H7 (cell line): ENCODE measurements at regions not wholly inside any gene's neighbourhood (a gene's known extent, or its start where the extent isn't known, plus 50 kb on each side); places are given as distances from the start of the nearest gene placed in this dataset.
"Not testable (repeated sequence)": the region's sequence is repeated elsewhere in the genome, so short reads cannot be mapped to it uniquely, and the experiment has no call there.

ENCODE experiments used
- DNase-seq: peaks from one replicate; pipeline ENCODE4 v3.0.0; 2012
- H3K27me3 ChIP-seq: 2 replicates; pipeline ENCODE4 v1.6.0; 2011; ENCODE audit warnings: mild to moderate bottlenecking, low read length; ENCODE audit not compliant: control insufficient read depth, insufficient read depth
- H3K36me3 ChIP-seq: replicated peaks from 2 replicates; pipeline ENCODE4 v1.5.1; 2011; ENCODE audit warnings: low read length; ENCODE audit not compliant: control insufficient read depth, insufficient read depth
- H3K4me3 ChIP-seq: 2 replicates; pipeline ENCODE4 v1.5.1; 2011; ENCODE audit warnings: low read depth, mild to moderate bottlenecking, control low read depth, low read length, moderate library complexity; ENCODE audit not compliant: insufficient read depth

DNA sequence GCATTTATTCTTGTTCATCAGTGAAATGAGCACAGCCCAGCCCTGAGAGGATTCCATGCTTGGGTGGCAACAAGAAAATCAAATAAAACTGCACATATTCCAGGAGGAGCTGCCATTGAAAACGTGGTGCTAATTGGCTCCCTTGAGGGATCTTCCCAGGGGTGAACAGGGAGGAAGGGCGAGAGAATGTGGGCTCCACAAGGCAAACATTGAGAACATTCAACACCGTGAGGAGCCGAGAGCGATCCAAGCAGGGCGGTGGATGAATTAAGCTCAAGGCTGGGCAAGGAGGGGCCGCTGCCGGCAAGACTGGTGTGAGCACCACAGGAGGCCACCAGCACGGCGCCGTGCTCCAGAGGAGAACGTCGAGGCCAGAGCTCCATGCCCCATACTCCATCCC, 166.9 kb downstream of the C16orf95 start:
- DNase-seq = no peak
- Histone ChIP-seq H3K27me3 (no peaks in the 10 kb centered on the region; the same call in 1 of the 2 replicates), H3K4me3 (no peak overlapping the region), H3K36me3 (no peaks in the 10 kb centered on the region)

DNA sequence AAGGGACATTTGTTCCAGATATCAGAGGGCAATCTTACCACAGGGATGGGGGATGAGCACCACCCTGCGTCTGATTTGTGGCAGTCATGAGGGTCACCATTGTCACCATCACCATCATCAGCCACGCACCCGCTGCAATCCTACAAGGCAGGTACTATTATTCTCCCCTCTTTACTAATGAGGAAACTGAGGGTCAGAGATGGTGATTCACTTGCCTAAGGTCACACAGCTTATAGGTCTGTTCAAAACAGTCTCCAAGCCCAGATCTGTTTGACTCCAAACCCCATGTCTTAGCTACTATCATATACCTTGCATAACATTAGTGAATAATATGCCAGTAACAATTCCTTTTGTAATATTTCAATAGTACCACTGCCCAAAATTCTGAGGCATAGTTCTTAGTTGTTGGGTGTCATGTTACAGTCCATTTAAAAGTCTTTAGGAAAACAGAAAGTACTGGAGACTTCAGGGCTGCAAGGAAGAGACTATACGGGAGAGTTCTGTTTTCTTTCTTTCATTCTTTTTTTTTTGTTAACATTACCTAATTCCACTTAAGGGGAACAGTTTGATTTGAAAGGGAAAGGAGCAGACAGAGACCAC, 166.4 kb downstream of the C16orf95 start:
- no peaks in the 10 kb centered on the region; the same call in 1 of the 2 replicates for H3K27me3 ChIP-seq
- no peak for DNase-seq
- H3K36me3 ChIP-seq = no peaks in the 10 kb centered on the region
- no peak overlapping the region for H3K4me3 ChIP-seq

DNA sequence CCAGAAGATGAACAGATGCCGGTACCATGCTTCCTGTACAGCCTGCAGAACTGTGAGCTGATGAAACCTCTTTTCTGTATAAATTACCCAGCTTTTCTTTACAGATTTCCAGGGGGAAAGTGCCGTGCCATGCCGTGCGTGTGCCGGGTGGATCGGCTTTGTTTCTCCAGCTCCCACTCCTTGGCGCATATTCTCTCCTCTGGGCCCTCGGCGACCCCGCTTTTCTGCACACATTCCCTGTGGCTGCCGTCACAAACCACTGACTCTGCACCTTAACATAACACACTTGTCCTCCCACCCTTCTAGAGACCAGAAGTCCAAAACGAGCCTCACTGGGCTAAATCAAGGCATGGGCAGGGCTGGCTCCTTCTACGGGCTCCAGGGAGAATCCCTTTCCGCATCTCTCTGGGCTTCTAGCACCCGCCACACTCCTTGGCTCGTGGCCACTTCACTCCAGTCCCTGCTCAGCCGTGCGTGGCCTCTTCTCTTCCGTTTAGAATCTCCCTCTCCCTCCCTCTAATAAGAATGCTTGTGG, 164.9 kb downstream of the C16orf95 start:
- no peak overlapping the region for H3K4me3 ChIP-seq
- no peak for DNase-seq
- no peaks in the 10 kb centered on the region for H3K36me3 ChIP-seq
- H3K27me3 ChIP-seq = no peaks in the 10 kb centered on the region; the same call in 1 of the 2 replicates

DNA sequence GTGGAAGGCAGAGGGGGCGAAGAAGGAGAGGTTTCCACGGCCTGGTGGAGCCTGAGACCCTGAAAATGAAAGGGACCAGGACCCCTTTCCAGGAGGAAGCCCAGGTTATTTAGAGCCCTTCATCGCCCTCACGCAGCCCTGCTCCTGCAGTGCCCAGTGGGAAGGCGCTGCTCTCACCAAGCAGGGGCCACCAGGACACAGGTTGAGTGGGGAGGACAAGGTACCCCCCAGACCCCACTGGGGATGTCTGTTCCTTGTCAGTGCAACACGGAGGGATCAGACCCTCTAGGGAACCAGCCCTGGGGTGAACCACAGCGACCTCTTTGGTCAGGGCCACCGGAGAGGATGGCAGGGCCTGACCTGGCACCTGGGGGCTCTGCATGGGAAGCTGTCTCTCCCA, 163.9 kb downstream of the C16orf95 start:
- DNase-seq = no peak

DNA sequence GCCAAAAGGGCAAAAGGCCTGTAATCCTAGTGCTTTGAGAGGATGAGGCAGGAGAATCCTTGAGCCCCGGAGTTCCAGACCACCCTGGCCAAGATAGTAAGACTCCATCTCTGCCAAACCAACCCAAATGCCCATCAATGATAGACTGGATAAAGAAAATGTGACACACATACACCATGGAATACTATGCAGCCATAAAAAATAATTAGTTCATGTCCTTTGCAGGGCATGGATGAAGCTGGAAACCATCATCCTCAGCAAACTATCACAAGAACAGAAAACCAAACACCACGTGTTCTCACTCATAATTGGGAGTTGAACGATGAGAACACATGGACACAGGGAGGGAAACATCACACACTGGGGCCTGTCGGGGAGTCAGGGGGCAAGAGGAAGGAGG, 161.9 kb downstream of the C16orf95 start:
- not testable (repeated sequence) for DNase-seq, H3K36me3 ChIP-seq, H3K27me3 ChIP-seq, H3K4me3 ChIP-seq

More for the DNA sequence above, 163.9 kb downstream of the C16orf95 start:
- no peaks in the 10 kb centered on the region; the same call in 1 of the 2 replicates for H3K27me3 ChIP-seq
- H3K4me3 ChIP-seq = no peak overlapping the region
- H3K36me3 ChIP-seq = no peaks in the 10 kb centered on the region

DNA sequence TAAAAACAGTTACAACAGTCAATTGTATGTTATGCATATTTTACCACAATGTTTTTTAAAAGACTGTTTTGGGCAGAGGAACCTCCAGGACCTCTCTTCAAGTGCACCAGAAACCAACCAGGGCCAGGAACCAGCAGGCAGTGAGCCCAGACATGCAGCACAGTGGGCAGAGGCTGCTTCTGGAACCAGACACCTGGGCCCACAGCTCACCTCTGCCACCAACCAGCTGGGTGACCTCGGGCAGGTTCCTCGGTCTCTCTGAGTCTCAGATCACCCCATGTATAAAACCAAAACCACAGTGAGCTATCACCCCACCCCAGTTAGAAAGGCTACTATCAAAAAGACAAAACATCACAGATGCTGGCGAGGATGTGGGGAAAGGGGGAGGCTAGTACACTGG, 161.0 kb downstream of the C16orf95 start:
- Histone ChIP-seq H3K4me3 (no peak overlapping the region), H3K27me3 (no peaks in the 10 kb centered on the region; the same call in 1 of the 2 replicates), H3K36me3 (no peaks in the 10 kb centered on the region)
- no peak for DNase-seq

DNA sequence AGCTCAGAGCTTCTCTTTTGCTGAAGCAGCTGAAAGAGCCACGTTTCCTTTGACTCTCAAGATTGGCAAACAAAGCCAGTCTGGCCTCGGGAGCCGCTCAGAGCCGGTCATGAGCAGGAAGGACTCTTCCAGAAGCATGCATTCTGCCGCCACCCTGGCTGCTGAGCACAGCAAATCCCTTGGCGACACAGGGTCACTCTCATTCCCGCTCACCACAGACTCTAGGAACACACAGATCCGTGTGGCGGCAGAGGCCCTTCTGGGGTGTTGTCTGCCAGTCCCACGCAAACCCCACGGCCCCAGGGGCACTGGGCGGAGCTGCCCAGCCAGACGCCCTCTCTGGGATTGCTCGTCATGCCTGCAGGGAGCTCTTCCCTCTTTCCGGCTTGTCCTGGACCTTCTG, 157.0 kb downstream of the C16orf95 start:
- Histone ChIP-seq H3K36me3 (no peaks in the 10 kb centered on the region), H3K4me3 (no peak overlapping the region), H3K27me3 (no peaks in the 10 kb centered on the region)
- DNase-seq = no peak

DNA sequence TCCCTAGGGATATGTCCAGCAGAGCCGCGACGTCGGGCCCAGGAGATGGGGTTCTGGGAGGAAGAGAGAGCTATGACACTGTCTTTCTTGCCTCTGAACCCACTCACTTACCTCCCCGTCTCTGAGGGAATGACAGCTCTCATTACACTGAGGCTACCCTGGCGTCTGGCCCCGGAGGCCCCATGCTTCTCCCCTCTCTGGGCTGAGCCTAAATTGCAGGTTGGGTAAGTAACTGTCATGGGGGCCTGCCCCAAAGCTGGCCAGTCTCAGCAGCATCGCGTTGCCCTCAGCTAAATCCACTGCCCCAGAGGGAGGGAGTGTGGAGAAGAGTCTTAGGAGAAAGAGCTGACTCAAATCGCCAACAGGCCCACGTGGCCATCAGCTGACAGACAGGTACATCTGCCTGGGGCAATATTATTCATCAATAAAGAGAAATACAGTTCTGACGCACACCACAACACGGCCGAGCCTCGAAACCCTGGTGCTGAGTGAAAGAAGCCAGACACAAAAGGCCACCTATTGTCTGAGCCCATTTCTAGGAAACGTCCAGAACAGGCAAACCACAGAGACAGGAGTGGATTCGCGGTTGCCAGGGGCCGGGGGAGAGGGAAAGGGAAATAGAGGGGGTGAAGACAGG, 156.4 kb downstream of the C16orf95 start:
- DNase-seq = no peak
- Histone ChIP-seq H3K4me3 (no peak overlapping the region), H3K27me3 (no peaks in the 10 kb centered on the region), H3K36me3 (no peaks in the 10 kb centered on the region)

DNA sequence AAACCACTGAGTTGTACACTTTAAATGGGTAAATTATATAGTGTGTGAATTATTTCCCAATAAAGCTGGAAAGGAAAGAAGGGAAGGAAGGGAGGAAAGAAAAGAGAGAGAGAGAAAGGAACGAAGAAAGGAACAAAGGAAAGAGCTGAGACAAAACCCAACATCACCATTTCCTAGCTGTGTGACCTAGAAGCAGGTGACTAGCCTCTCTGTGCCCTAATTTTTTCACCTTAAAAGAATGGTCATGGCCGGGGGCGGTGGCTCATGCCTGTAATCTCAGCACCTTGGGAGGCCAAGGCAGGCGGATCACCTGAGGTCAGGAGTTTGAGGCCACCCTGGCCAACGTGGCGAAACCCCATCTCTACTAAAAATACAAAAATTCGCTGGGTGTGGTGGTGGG, 155.8 kb downstream of the C16orf95 start:
- H3K4me3 ChIP-seq, H3K27me3 ChIP-seq, H3K36me3 ChIP-seq, DNase-seq: not testable (repeated sequence)

DNA sequence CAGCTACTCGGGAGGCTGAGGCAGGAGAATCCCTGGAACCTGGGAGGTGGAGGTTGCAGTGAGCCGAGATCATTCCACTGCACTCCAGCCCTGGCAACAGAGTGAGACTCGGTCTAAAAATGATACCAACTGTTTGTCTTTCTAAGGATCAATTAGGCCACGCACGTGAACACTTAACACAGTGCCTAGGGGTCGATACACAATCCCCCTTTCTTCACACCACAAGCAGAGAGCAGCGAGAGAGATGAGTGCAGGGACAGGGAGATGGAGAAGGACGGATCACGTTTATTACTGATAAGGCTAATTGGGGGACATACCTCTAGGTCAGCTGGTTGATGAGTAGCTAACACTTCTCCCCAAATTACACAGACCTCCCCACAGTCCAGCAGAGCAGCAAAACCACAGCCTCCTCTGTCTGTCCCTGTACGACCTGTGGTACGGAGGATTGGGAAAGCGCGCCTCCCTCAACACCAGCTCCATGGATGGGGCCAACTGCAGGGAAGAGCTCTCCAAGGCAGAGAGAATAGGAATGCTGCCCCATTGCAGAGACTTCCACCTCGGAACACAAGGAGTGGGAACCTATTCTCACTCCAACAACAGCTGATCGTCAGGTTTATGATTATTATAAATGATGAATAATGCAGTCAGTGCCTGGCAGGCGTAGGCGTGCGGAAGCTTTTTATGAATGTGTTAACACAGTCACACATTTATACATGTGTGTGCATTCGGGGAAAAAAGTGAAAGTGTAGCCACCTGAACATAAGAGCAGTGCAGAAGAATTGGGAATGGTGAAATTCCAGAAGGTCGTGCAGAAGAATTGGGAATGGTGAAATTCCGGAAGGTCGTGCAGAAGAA, 155.1 kb downstream of the C16orf95 start:
- Histone ChIP-seq H3K4me3 (no peak overlapping the region), H3K27me3 (no peaks in the 10 kb centered on the region), H3K36me3 (no peaks in the 10 kb centered on the region)
- DNase-seq = no peak

DNA sequence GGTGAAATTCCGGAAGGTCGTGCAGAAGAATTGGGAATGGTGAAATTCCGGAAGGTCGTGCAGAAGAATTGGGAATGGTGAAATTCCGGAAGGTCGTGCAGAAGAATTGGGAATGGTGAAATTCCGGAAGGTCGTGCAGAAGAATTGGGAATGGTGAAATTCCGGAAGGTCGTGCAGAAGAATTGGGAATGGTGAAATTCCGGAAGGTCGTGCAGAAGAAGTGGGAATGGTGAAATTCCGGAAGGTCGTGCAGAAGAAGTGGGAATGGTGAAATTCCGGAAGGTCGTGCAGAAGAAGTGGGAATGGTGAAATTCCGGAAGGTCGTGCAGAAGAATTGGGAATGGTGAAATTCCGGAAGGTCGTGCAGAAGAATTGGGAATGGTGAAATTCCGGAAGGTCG, 154.4 kb downstream of the C16orf95 start:
- H3K4me3 ChIP-seq, H3K36me3 ChIP-seq, H3K27me3 ChIP-seq, DNase-seq: not testable (repeated sequence)

DNA sequence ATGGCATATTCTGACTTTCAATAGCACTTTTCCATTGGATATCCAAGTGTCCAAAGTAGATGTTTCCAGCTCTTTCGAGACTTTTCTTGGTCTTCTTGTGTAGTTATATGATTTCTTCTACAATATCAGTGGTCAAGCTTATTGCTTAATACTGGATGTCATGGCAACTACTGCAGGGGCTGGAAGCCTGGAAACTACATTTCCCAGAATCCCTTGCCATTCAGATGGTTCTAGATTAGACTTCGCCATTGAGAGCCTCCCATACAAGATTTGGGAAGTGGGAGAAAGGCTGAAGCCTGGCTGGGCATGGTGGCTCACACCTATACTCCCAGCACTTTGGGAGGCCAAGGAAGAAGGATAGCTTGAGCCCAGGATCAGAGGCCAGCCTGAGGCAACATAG, 153.6 kb downstream of the C16orf95 start:
- DNase-seq = no peak
- no peaks in the 10 kb centered on the region for H3K36me3 ChIP-seq
- H3K4me3 ChIP-seq = no peak overlapping the region

DNA sequence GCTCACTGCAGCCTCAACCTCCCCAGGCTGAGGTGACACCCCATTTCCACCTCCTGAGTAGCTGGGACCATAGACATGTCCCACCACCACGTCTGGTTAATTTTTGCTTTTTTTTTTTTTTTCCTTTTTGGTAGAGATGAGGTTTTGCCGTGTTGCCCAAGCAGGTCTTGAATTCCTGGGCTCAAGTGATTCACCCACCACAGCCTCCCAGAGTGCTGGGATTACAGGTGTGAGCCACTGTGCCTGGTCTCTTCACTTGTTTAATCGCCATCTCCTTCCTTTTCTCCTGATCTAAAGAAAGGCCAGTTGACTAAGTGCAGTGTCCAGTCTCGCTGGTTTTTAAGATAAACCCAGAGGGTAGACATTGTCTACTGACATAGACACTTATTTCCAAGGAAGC, 152.0 kb downstream of the C16orf95 start:
- no peaks in the 10 kb centered on the region for H3K27me3 ChIP-seq
- no peak overlapping the region for H3K4me3 ChIP-seq
- DNase-seq = no peak
- H3K36me3 ChIP-seq = no peaks in the 10 kb centered on the region

More for the DNA sequence above, 153.6 kb downstream of the C16orf95 start:
- no peaks in the 10 kb centered on the region for H3K27me3 ChIP-seq

DNA sequence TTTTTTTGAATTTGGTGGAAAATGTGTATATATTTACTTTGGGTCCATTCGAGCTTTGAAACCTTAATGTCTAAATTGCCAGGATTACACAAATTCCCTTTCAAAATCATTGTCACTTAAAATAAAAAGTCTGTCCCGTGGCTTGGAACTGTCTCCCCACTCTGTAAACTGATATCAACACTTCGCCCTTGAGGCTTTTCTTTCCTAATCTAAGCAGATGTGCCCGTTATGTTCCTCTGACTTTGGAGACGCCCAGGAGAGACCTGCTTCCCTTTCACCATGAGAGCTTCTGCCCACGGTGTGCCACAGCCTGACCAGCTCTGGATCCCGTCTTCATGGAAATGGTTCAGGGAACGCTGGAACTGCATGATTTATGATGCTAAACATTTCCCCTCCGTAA, 151.3 kb downstream of the C16orf95 start:
- H3K27me3 ChIP-seq = no peaks in the 10 kb centered on the region
- DNase-seq = no peak
- no peaks in the 10 kb centered on the region for H3K36me3 ChIP-seq
- H3K4me3 ChIP-seq = no peak overlapping the region

DNA sequence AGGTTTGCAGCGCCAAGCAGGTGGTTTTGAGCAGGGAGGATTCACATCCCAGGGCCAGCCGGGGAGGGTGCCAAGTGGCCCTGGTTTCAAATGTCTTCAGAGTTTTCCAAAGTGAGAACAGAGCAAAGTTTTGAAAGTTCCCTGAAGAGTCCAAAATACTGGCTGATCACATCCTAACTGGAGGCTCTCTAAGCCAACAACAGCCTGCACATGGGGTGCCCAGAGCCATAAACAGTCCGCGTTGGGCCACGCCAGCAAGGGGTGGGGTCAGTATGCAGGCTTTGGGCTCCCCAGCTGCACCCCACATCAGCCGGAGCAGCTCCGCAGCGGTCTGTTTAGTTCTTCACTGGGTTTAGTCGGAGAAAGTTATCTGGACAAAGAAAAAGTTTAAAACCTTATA, 150.9 kb downstream of the C16orf95 start:
- Histone ChIP-seq H3K36me3 (no peaks in the 10 kb centered on the region), H3K27me3 (no peaks in the 10 kb centered on the region), H3K4me3 (no peak overlapping the region)
- DNase-seq = no peak
